ENCODE measurements at regions not wholly inside any gene's neighbourhood (a gene's known extent, or its start where the extent isn't known, plus 50 kb on each side); places are given as distances from the start of the nearest gene placed in this dataset.
"Not testable (repeated sequence)": the region's sequence is repeated elsewhere in the genome, so short reads cannot be mapped to it uniquely, and the experiment has no call there.

DNA sequence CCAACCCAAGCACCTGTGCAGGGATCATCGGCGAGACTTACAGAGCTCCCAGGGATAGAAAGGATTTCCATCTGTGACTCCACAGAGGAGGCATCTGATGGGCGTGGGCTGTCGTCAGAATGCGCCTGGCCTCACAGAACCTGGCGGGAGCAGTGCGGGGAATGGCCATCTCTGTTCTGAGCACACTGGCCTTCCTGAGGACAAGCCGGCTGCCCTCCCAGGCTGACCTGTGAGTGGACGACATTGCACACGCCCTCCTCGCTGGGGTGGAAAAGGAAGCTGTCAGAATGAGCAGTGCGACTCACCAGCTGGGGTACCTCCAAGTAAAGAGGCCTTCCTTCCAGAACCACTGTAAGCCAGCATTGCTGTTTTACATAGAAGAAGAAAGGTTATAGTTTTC is 234.6 kb upstream of the PITRM1 start:
- no peak for DNase-seq (ENCODE audit: low spot score)

DNA sequence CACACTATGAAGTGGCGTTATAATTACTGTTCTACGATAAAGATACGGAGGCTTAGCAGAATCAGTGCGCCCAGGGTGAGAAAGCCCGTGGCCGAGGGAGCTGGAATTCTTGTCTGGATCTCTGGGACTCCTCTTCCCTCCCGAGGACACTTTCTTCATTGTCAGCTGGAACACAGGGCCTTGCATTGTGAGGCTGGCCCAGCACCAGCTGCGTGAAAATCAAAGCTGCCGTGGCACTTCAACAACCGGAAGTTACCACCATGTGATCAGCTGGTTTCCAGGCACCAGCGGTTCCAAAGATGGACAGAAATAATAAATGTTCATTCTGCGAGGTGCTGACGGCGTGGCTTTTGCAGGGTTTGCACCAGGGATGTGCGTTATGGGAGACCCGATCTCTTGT is 234.0 kb upstream of the PITRM1 start:
- peak; percentile 90 for DNase-seq (ENCODE audit: low spot score)

DNA sequence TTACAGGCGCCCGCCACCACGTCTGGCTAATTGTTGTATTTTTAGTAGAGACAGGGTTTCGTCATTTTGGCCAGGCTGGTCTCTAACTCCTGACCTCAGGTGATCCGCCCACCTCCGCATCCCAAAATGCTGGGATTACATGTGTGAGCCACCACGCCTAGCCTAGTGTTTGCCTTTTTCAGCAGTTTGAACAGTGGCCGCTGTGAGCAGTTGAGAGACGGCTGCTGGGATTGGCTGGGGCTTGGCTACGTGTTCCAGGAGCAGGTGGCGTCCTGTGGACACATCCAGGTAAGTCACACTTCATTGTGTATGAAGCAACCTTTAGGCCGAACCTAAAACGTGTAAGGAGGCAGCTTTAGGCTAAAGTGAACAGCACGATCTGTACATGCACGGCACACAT is 231.8 kb upstream of the PITRM1 start:
- DNase-seq (ENCODE audit: low spot score) = no peak

GRCh38 chr10:3402187-3402751 is 229.7 kb upstream of the PITRM1 start:
- no peak for DNase-seq (ENCODE audit: low spot score)

- DNase-seq (ENCODE audit: low spot score) = no peak
Measured at GRCh38 chr10:3401491-3401938, 228.9 kb upstream of the PITRM1 start.

- DNase-seq (ENCODE audit: low spot score) = peak; percentile 48
Measured at GRCh38 chr10:3400348-3400747, 227.8 kb upstream of the PITRM1 start.

GRCh38 chr10:3399756-3400155 is 227.2 kb upstream of the PITRM1 start:
- peak; percentile 15 for DNase-seq (ENCODE audit: low spot score)

- DNase-seq (ENCODE audit: low spot score) = peak; percentile 92
Measured at GRCh38 chr10:3398825-3399646, 226.5 kb upstream of the PITRM1 start.

- DNase-seq (ENCODE audit: low spot score) = no peak
Measured at GRCh38 chr10:3397846-3398245, 225.3 kb upstream of the PITRM1 start.

- no peak for DNase-seq (ENCODE audit: low spot score)
Measured at GRCh38 chr10:3397231-3397630, 224.6 kb upstream of the PITRM1 start.

GRCh38 chr10:3396116-3396515 is 223.5 kb upstream of the PITRM1 start:
- no peak for DNase-seq (ENCODE audit: low spot score)

- DNase-seq (ENCODE audit: low spot score) = no peak
Measured at GRCh38 chr10:3395458-3395861, 222.9 kb upstream of the PITRM1 start.

DNA sequence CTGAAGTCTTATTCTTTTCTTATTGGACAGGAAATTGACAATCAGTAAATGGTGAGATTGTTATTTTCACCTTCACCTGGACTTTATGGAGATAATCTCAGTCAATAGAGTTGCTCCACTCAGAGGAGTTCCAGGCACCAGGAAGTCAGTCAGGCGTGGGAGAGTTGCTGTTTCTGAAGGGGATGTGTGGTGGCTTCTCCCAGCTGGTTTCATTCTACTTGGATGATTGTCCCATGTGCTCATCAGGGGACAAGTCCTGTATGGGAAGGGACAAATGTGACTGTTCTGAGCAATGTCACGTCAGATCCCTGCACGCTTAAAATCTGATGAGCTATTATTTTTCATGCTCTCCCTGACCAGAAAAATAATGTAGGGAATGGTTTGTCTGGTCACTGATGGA is 222.5 kb upstream of the PITRM1 start:
- no peak for DNase-seq (ENCODE audit: low spot score)

- no peak for DNase-seq (ENCODE audit: low spot score)
Measured at GRCh38 chr10:3393958-3394357, 221.4 kb upstream of the PITRM1 start.

DNA sequence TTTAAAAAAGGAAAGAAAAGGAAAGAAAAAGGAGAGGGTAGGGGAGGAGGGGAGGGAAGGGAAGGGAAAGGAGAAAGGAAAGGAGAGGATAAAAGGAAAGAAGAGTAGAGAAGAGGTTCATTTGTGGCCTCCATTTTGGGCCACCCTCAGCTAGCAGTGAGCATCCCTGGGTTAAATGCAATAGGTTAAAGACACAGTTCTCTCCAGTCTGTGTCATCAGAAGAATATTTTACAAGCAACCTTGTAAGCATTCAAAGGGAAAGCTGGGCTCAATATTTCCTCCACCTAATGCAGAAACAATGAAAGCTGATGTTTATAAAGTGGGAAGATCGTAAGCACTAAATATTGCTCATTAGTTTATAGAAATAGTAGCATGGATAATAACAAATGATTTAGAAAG is 219.1 kb upstream of the PITRM1 start:
- DNase-seq (ENCODE audit: low spot score) = no peak

DNA sequence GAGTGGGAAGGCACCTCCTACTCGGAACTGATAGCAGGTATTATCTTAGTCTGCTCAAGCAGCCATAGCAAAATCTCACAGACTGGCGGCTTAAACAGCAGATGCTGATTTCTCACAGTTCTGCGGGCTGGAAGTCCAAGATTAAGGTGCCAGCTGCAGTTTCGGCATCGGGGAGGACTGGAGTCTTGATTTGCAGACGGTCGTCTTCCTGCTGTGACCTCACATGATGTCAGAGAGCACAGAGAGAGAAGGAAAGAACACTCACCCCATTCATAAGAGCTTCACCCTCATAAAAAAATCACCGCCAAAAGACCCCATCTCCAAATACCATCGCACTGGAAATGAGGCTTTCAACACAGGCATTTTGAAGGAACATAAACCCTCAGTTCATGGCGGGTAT is 216.5 kb upstream of the PITRM1 start:
- no peak for DNase-seq (ENCODE audit: low spot score)

GRCh38 chr10:3385487-3385886 is 212.9 kb upstream of the PITRM1 start:
- no peak for DNase-seq (ENCODE audit: low spot score)

- DNase-seq (ENCODE audit: low spot score) = no peak
Measured at GRCh38 chr10:3382092-3382491, 209.5 kb upstream of the PITRM1 start.

DNA sequence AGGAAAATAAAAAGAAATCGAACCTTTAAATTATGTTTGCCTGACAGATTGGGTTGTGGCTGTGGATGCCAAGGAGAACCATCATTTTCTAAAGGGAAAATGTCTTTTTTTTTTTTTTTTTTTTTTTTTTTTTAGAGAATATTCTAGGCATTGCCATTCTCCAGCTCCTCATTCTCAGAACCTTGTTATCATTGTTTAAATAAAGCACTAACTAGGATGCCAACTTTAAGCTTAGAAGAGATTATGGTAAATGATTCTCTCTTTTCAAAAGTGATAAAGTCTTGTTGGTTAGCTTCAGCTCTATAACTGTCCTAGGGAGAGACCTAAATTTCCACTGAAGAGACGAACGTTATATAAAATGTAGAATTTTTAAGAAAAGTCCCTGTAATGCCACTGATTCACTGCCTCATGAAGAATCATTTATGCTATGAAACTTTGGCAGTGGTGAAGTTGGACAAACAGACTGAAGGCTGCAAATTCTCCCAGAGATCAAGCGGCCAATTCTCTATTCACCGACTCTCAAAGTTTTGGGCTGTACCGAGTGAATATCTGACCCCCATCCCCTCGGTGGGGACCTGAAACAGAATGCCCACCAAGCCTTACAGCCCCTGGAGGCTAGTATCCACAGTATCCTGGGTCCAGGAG is 207.9 kb upstream of the PITRM1 start:
- DNase-seq (ENCODE audit: low spot score) = no peak

- no peak for DNase-seq (ENCODE audit: low spot score)
Measured at GRCh38 chr10:3376631-3377030, 204.0 kb upstream of the PITRM1 start.

- no peak for DNase-seq (ENCODE audit: low spot score)
Measured at GRCh38 chr10:3375505-3375904, 202.9 kb upstream of the PITRM1 start.

DNA sequence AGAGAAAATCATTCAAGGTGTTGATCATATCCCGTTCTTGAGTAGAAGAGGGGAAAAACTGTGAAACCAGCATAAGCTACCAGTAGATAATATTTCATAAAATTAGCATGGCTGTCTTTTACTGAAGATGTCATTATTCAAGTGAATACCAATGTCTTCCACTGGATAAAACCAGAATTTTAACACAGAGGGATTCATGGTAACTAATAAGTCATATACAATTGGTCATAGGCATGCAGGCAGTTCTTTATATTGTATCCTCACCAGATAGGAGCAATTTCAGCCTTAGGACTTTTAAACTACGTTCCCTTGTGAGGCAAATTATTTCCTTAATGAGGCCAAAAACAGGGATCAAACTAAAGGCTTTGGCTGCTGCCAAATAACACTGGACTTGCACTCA is 202.3 kb upstream of the PITRM1 start:
- no peak for DNase-seq (ENCODE audit: low spot score)

GRCh38 chr10:3373374-3374027 is 200.9 kb upstream of the PITRM1 start:
- DNase-seq (ENCODE audit: low spot score) = not testable (repeated sequence)

Measured in pons (tissue), 1 donor.